GM18867 (cell line): ENCODE measurements at regions not wholly inside any gene's neighbourhood (a gene's known extent, or its start where the extent isn't known, plus 50 kb on each side); places are given as distances from the start of the nearest gene placed in this dataset.
"Not testable (repeated sequence)": the region's sequence is repeated elsewhere in the genome, so short reads cannot be mapped to it uniquely, and the experiment has no call there.

Experiments
- ATAC-seq: cut with Tn5 transposase; IDR thresholded peaks from one replicate; pipeline ENCODE4 v1.9.1; 2021; ENCODE audit warnings: mild to moderate bottlenecking, moderate library complexity; ENCODE audit not compliant: unreplicated experiment

DNA sequence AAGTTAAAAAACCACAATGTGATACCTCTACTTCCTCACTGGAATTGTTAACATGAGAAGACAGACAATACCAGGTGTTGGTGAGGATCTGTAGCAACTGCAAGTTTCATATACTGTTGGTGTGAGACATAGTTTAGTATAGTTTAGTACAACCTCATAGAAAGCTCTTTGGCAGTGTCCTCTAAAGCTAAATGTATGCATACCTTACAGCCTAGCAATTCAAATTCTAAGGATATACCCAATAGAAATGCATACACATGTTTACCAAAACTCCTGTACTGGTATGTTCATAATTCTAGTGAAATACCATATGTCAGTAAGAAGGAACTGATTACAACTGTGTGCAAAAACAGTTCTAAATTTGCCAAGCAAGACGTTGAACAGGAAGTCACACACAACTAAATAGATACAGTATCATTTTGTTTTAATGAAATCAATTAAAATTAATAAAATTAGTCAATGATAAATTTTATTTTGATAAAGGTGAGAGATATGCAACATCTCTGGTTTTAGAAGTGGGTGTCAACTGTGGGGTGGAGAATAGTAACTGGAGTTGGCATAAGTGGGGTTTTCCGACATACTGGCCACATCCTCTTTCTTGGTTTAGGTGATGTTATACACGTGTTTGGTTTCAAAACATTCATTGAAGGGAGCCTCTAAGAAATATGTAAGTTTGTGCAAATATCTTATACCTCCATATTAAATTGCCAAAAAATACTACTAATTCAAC lies 450.7 kb downstream of the PTPRC start:
- ATAC-seq: peak; percentile 96

DNA sequence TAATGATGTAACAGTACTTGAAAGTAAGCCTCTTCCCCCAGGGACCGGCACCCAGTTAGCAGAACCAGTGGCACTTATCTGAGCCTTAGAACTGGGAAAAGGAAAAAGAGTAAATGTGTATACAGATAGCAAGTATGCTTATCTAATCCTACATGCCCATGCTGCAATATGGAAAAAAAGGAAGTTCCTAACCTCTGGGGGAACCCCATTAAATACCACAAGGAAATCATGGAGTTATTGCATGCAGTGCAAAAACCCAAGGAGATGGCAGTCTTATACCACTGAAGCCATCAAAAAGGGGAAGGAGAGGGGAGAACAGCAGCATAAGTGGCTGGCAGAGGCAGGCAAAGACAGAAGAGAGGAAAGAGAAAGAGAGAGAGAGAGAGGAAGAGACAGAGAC lies 456.8 kb downstream of the PTPRC start:
- ATAC-seq: not testable (repeated sequence)

DNA sequence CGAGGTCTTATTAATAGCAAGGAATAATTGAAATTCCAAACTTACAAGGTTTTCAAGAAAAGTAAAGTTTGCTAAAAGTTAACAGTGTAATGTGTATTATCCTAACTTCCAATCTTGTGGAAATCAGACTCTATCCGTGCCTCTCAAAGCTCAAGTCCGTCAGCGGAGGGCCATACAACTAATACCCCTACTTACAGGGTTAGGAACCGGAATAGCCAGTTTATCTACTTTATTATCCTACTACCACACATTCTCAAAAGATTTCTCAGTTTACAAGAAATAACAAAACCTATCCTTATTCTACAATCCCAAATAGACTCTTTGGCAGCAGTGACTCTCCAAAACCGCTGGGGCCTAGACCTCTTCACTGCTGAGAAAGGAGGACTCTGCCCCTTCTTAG lies 457.8 kb downstream of the PTPRC start:
- ATAC-seq: no peak

DNA sequence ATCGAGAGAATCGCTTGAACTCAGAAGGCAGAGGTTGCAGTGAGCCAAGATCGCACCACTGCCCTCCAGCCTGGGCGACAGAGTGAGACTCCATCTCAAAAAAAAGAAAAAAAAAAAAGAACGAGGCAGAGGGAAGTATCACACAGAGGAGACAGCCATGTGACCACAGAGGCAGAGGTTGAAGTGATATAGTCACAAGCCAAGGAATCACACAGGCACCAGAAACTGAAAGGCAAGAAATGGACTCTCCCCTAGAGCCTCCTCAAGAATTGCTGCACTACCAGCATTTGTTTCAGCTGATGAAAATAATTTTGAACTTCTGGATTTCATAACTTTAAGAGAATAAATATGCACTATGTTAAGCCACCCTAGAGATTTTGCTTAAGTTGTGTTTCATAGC lies 459.6 kb downstream of the PTPRC start:
- no peak for ATAC-seq

DNA sequence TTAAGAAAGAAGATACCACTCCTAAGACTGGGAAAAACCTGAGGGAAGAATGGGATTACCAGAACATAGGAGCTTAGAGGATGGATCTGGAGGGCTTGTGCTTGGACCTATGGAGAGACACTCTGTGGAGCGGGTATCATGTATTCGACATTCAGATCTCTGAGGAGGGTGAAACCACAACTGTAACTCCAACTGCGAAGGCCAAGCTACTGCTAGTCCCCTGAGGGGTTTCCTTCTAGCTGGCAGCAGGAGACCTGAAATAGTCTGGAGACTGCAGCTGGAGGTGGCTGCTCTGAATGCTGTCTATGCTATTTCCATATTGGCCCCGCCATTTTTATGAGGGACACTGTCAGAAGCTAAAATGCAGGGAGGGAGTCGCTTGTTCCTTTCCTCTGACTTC lies 462.3 kb downstream of the PTPRC start:
- ATAC-seq: no peak

DNA sequence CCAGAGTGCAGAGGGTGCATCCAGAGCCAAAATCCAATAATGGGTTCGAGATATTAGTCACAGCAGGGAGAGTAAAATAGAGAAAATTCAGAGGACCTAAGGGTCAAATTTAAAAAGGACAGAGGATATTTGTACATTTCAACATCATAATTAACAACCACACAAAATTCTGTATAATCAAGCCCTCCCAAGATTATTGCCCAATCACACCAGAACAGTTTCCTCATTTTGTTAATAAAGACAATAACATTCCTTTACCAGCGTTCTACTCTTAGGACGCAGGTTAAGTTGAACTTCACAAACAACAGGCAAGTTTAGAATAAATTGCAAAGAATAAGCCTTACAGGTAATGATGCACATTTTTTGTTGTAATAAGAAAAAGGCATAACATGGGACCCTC lies 462.8 kb downstream of the PTPRC start:
- ATAC-seq: no peak

DNA sequence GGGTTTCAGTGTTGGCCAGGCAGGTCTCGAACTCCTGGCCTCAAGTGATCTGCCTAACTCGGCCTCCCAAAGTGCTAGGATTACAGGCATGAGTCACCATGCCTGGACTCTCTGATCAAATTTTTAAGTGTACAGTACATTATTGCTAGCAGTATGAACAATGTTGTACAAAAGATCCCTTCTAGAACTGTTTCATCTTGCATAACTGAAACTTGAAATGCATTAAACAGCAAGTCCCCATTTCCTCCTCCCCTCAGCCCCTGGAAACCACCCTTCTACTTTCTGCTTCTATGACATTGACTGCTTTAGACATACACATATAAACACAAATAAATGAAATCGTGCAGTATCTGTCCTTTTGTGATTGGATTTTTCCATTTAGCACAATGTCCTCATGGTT lies 463.4 kb downstream of the PTPRC start:
- ATAC-seq: peak; percentile 78

DNA sequence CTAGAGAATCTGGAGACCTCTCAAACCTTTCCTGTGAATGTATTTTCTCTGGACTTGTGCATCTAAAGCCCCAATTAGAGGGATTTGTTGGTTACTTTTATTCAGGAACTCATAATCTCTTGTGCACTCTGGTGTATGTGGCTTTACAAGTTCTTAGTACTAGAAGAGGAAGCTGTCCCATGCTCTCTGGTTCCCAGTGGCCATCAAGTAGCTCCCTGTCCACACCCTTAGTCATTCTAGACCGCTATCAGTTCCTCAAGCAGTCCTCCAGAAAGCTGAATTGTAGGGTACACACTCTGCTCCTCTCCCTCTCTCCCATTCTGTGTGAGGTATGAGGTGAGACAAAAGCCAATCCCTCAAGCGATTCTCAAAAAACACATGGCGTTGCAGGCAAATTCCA lies 470.3 kb downstream of the PTPRC start:
- no peak for ATAC-seq

DNA sequence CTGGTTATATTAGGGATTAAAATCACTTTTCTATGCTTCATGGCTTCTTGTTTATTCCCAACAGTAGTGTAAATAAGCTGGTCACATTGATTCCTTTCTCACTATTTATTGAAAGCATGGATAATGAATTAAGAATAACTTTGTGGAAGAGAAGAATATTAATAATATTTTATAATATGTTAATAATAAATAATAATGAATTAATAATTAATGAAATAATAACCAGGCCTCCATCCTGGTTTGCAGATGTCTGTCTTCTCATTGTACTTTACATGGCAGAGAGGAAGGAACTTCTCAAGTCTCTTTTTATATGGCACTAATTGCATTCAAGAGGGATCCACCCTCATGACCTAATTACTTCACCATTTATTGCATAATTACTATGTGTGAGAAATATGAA lies 473.5 kb downstream of the PTPRC start:
- no peak for ATAC-seq

DNA sequence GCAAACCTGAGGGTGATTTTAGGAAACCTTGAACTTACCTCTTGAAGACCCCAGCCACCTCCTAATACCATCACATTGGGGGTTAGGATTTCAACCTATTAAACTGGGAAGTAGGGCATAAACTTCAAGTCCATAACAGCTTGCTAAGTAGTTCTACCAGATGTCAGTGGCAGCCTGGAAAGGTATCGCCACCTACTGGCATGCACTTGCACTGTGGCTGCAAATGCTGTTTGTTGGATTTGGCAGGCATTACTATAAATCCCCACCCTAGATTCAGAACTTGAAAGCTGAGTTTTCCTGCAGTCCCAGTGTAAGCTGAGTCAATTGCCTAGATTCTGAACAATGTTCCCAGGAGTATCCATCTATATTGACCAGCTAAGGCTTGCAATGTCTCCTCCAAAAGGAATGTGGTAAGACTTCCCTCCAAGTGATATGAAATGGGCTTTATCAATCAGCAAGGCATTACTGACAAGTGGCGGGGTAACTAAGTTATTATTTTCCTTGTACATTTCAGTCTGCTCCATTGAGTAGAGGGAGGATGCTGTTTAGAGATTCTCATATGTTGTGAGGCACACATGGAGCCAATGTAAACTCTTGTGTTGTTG lies 474.5 kb downstream of the PTPRC start:
- ATAC-seq: peak; percentile 81

DNA sequence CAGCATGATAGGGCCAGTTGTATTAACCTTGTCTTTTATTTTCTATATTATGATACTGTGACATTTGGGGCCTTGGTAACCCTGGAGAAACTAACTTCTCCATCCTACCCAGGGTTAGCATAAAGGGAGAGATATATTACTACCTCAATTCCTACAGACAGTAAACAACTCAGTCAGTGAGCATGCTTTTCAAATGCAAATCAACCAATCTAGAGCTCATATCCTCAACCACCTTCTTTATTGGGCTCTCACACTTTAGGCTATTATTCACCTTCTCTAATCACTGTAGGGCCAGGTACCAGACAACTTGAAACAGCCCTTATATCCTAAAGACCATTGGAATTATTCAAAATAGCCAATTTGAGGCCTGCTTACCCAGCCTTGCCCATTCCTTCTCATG lies 477.6 kb downstream of the PTPRC start:
- no peak for ATAC-seq

DNA sequence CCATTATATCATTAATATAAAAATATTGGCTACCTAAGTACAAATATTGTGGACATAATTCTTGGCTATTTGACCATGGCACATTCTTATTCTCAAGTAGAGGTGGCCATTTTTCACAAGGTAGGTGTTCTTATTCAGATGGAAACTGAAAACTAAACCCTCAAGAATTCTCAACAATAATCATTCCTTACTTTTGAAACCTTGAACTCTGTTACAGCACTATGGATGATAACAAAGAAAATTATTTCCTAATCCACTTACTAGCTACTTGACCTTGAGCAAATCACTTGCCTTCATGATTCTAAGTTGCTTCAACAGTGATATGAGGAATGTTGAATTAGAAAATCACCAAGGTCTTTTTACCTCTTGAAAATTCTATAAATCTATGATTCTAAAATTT lies 482.2 kb downstream of the PTPRC start:
- ATAC-seq: no peak

DNA sequence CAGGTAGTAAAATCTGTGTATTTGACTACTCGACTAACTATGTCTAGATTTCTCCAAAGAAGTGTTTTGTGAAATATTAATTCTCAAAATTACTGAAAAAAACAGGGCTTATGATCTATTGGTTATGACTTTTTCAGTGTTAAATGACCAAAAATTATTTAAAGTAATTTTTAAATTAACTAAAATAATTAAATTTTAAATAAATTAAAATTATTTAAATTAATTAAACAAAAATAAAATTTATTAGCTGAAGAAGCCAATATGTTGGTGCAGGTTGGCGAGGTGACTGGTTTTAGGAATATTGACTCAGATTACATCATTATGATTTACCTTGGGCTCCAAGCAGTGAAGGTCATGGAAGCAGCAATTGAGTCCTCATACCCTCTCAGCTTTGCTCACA lies 483.2 kb downstream of the PTPRC start:
- ATAC-seq: no peak

DNA sequence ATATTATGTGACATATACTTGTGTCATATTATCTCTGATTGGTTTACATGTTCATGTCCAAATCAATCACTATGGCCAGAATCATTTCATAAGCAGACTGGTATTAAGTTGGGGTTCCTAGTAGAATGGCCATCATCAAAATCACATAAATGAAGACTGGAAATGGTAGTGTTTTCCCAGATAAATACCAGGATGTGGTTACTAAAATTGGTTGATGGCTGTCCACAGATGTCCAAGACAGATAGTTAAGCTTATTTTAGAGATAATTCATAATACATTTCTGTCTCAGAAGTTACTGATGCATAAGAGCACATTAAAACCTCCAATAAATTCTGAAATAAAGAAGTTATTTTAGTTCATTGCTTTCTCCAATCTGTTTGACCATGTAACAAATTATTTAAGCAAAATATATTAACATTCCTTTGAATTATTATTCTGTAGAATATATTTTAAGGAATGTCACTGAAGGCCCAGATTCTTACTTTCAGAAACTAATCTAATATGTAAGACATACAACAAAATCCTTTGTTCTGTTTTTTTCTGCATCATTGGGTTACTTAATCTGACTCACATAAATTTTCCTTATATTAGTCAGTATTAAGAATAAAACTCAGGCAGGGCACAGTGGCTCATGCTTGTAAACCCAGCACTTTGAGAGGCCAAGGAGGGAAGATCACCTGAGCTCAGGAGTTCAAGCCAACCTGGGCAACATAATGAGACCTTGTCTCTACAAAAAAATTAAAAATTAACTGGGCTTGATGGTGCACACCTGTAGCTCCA lies 483.9 kb downstream of the PTPRC start:
- ATAC-seq: no peak

DNA sequence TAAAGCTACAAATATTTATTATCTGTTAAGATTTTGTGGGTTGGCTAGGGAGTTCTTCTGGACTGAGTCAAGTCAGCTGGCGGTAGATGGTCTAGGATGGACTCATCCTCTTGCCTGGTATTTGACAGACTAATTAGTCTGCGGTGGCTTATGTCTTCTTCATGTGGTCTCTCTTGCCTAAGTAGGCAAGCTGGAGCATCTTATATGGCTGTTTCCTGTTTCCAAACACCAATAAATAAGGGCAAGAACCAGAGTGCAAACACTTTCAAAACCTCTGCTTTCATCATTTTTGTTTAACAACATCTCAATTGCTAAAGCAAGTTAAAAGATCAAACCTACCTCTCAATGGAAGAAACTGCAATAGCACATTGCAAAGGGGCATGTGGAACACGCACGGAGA lies 484.8 kb downstream of the PTPRC start:
- no peak for ATAC-seq

DNA sequence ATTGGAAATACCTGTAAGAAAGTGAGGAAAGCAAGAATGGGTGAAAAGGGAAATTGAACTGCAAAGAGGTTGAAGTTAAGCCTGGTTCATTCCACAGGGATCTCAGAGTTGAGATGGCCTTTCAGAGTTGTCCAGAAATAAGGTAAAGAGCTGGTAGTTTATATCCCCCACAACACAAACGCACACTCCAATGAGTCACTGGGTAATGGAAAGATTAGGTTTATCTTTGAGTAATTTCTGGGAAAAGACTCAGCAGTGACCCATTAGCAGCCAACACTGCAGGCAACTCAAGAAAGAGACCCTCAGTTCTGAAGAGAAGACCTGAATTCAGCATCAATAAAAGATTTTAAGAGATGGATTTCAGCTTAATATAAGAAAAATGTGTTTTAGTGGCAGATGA lies 485.5 kb downstream of the PTPRC start:
- no peak for ATAC-seq

DNA sequence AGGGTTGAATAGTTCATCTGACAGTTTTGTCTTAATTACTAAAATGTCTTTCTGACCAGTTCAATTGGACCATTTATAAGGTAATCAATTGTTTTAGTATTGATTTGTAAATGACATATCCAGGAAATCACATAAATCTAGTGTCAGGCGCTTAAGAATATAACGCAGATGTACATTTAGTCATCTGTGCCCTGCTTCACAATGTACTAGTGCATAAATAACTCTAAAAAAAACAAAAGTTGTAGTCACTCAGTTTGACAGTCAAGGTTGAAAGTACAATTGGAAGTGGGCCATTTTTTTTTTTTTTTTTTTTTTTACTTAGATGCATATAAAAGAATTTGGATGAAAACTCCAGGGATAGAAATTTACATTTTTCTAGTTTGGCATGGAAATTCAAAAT lies 490.4 kb downstream of the PTPRC start:
- no peak for ATAC-seq

DNA sequence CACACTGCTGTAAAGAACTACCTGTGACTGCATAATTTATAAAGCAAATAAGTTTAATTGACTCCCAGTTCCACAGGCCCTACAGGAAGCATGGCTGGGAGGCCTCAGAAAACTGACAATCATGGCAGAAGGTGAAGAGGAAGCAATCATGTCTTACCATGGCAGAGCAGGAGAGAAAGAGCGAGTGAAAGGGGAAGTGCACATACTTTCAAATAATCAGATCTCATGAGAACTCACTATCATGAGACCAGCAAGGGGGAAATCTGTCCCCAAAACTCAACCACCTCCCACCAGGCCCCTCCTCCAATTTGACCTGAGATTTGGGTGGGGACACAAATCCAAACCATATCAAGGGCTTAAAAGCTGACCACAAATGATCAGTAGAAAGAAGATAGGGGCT lies 493.2 kb downstream of the PTPRC start:
- no peak for ATAC-seq

DNA sequence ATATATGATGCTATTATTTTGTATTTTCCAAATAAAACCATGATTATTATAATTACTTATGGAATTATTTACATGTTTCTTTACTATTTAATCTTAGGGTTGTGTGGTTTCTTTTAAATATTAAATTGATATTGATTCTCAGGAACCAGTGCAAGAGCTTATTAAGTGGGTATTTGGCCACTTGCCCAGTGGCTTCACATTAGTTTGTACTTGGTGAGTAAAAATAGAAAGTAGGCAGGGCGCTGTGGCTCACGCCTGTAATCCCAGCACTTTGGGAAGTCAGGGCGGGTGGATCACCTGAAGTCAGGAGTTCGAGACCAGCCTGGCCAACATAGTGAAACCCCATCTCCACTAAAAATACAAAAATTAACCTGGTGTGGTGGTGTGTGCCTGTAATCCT lies 497.1 kb downstream of the PTPRC start:
- ATAC-seq: no peak

DNA sequence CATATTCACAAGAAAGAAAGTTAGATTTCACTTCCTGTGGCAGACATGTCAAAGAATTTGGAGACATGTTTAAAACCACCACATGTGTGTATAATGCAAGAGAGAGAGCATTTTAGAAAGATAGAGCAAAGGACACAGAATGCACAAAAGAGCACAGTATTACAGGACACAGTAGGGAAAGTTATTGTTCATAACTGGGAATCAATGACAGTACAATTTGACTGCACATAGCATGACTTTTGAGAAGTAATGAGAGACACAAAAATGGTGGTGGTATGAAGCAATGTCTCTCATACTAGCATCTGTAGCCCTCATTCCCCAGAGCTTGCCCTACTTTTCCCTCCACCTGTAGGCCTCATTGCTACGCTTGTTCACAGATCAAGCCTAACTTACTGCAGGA lies 499.2 kb downstream of the PTPRC start:
- ATAC-seq: no peak

DNA sequence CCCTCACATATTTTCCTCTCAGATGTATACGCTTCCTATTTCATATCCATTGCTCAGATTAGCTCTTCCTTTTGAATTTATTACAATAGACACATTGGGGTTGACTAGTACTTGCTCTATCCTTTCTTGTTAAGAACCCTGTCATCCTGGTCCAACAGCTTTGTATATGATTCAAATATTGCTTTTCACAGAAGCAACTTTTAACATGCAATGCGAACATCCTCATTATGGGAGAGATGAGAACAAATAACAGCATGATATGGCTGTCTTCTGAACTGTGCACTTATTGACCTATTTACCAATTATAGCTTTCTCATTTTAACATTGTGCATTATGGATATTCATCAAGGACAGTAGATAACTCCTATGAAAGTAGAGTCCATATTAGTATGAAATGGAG lies 510.8 kb downstream of the PTPRC start:
- ATAC-seq: no peak

DNA sequence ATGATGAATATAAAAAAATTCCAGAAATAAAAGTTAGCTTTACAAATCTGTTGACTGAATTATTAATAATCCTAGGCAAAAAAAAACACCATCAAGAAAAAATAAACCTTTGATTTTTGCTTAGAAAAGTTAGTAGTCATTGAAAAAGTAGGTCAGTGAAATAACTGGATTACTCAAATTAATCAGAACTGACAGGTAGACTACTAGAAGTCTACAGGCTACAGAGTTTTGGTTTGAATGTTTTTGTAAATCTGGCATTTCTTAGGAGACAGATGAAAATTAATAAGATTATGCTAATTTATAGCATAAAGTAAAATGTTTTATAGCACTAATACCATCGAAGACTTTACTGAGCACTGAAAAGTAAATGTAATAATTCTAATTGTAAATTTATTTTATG lies 511.9 kb downstream of the PTPRC start:
- ATAC-seq: no peak
